ENCODE measurements at regions not wholly inside any gene's neighbourhood (a gene's known extent, or its start where the extent isn't known, plus 50 kb on each side); places are given as distances from the start of the nearest gene placed in this dataset.
A peak's percentile ranks its signal among the peaks of the same experiment; 100 is the strongest.

DNA sequence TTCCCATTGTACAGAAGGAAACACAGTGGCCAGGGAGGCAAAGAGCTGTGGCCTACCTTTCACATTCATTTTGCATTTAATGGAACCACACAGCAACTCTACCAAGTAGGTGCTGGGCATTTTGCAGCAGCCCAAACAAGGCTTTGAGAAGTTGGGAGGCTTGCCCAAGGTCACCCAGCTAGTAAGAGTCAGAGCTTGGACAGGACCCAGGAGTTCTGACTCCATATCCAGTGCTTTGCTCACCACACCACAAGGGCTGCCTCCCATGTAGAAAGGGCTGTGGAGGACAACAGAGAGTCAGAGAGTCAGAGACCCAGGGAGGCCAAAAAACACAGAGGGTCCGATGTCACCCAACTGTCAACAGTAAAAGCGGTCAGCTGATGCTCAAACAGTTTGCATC, 400.2 kb downstream of the BCL11B start:
- no peaks in the 10 kb centered on the region for H3K79me2 ChIP-seq (ENCODE audit: insufficient read depth, low read length)
- H3K4me1 Mint-ChIP-seq (ENCODE audit: low read depth, unreplicated experiment), result no peaks in the 10 kb centered on the region

DNA sequence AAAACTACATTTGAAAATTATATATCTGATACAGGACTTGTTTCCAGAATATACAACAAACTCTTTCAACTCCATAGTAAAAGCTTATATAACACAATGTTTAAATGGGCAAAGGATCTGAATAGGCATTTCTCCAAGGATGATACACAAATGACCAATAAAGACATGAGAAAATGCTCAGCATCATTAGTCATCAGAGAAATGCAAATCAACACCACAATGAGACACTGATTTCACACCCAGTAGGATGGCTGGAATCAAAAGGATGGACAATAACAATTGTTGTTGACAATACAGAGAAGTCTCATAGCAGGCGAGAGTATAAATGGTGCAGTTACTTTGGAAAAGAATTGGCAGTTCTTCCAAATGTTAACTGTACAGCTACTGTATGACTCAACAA, 394.9 kb downstream of the BCL11B start:
- H3K9me3 Mint-ChIP-seq (ENCODE audit: unreplicated experiment), result peaks cover 30% of the 10 kb centered on the region
- peaks cover 16% of the 10 kb centered on the region for H3K27me3 Mint-ChIP-seq (ENCODE audit: low read depth, unreplicated experiment)
- Histone ChIP-seq H3K4me2 (ENCODE audit: low read length) (no peak overlapping the region), H3K27ac (ENCODE audit: low read depth, low read length) (no peak overlapping the region), H3K36me3 (ENCODE audit: insufficient read depth, low read length) (no peaks in the 10 kb centered on the region), H2AFZ (ENCODE audit: low read depth, low read length) (no peak overlapping the region), H3K79me2 (ENCODE audit: insufficient read depth, low read length) (no peaks in the 10 kb centered on the region), H3K9ac (ENCODE audit: low read length) (no peak overlapping the region), H3K27me3 (ENCODE audit: insufficient read depth, low read length) (no peaks in the 10 kb centered on the region), H3K9me3 (ENCODE audit: insufficient read depth, low read depth, low read length) (peaks cover 3% of the 10 kb centered on the region), H3K4me3 (ENCODE audit: insufficient read depth, low read depth, low read length) (no peak overlapping the region), H4K20me1 (ENCODE audit: insufficient read depth, low read length) (no peaks in the 10 kb centered on the region), H3K4me1 (ENCODE audit: insufficient read depth, low read length) (no peaks in the 10 kb centered on the region)
- no peak for TF ChIP-seq EZH2 (IDR thresholded peaks at IDR 0.05; ENCODE audit: insufficient read depth, low read length)
- TF ChIP-seq, protein P1, sequence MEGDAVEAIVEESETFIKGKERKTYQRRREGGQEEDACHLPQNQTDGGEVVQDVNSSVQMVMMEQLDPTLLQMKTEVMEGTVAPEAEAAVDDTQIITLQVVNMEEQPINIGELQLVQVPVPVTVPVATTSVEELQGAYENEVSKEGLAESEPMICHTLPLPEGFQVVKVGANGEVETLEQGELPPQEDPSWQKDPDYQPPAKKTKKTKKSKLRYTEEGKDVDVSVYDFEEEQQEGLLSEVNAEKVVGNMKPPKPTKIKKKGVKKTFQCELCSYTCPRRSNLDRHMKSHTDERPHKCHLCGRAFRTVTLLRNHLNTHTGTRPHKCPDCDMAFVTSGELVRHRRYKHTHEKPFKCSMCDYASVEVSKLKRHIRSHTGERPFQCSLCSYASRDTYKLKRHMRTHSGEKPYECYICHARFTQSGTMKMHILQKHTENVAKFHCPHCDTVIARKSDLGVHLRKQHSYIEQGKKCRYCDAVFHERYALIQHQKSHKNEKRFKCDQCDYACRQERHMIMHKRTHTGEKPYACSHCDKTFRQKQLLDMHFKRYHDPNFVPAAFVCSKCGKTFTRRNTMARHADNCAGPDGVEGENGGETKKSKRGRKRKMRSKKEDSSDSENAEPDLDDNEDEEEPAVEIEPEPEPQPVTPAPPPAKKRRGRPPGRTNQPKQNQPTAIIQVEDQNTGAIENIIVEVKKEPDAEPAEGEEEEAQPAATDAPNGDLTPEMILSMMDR (IDR thresholded peaks at IDR 0.05; ENCODE audit: insufficient read depth, low read depth, low read length), result no peak
- DNase-seq (ENCODE audit: low read depth) (no peak), FAIRE-seq (no peak)
- no peak overlapping the region for H3K27ac Mint-ChIP-seq (ENCODE audit: unreplicated experiment)
- no peaks in the 10 kb centered on the region for H3K4me1 Mint-ChIP-seq (ENCODE audit: low read depth, unreplicated experiment)
- H3K4me3 Mint-ChIP-seq (ENCODE audit: unreplicated experiment), result no peak overlapping the region
- H3K36me3 Mint-ChIP-seq (ENCODE audit: low read depth, unreplicated experiment), result no peaks in the 10 kb centered on the region

More for the DNA sequence above, 400.2 kb downstream of the BCL11B start:
- H3K36me3 ChIP-seq (ENCODE audit: insufficient read depth, low read length), result no peaks in the 10 kb centered on the region
- Mint-ChIP-seq H3K4me3 (ENCODE audit: unreplicated experiment) (no peak overlapping the region), H3K36me3 (ENCODE audit: low read depth, unreplicated experiment) (no peaks in the 10 kb centered on the region), H3K27me3 (ENCODE audit: low read depth, unreplicated experiment) (peaks cover 22% of the 10 kb centered on the region), H3K9me3 (ENCODE audit: unreplicated experiment) (peaks cover 3% of the 10 kb centered on the region), H3K27ac (ENCODE audit: unreplicated experiment) (no peak overlapping the region)
- TF ChIP-seq, protein P1 (IDR thresholded peaks at IDR 0.05; ENCODE audit: insufficient read depth, low read depth, low read length), result no peak
- no peak overlapping the region for H3K27ac ChIP-seq (ENCODE audit: low read depth, low read length)
- no peaks in the 10 kb centered on the region for H3K27me3 ChIP-seq (ENCODE audit: insufficient read depth, low read length)
- H3K4me1 ChIP-seq (ENCODE audit: insufficient read depth, low read length), result no peaks in the 10 kb centered on the region
- no peak overlapping the region for H2AFZ ChIP-seq (ENCODE audit: low read depth, low read length)
- no peak overlapping the region for H3K4me3 ChIP-seq (ENCODE audit: insufficient read depth, low read depth, low read length)
- DNase-seq (ENCODE audit: low read depth) (peak; percentile 45), FAIRE-seq (no peak)
- no peaks in the 10 kb centered on the region for H3K9me3 ChIP-seq (ENCODE audit: insufficient read depth, low read depth, low read length)
- H3K4me2 ChIP-seq (ENCODE audit: low read length), result no peak overlapping the region
- H4K20me1 ChIP-seq (ENCODE audit: insufficient read depth, low read length), result no peaks in the 10 kb centered on the region
- no peak overlapping the region for H3K9ac ChIP-seq (ENCODE audit: low read length)

- H3K27me3 Mint-ChIP-seq (ENCODE audit: low read depth, unreplicated experiment), result peaks cover 7% of the 10 kb centered on the region
- Histone ChIP-seq H3K9ac (ENCODE audit: low read length) (no peak overlapping the region), H3K36me3 (ENCODE audit: insufficient read depth, low read length) (no peaks in the 10 kb centered on the region), H2AFZ (ENCODE audit: low read depth, low read length) (no peak overlapping the region), H3K4me2 (ENCODE audit: low read length) (no peak overlapping the region), H3K79me2 (ENCODE audit: insufficient read depth, low read length) (no peaks in the 10 kb centered on the region), H3K9me3 (ENCODE audit: insufficient read depth, low read depth, low read length) (peaks cover 3% of the 10 kb centered on the region), H3K4me1 (ENCODE audit: insufficient read depth, low read length) (no peaks in the 10 kb centered on the region), H3K27ac (ENCODE audit: low read depth, low read length) (no peak overlapping the region), H4K20me1 (ENCODE audit: insufficient read depth, low read length) (no peaks in the 10 kb centered on the region), H3K4me3 (ENCODE audit: insufficient read depth, low read depth, low read length) (no peak overlapping the region), H3K27me3 (ENCODE audit: insufficient read depth, low read length) (no peaks in the 10 kb centered on the region)
- FAIRE-seq (no peak), DNase-seq (ENCODE audit: low read depth) (no peak)
- H3K27ac Mint-ChIP-seq (ENCODE audit: unreplicated experiment), result no peak overlapping the region
- H3K4me3 Mint-ChIP-seq (ENCODE audit: unreplicated experiment), result no peak overlapping the region
- H3K9me3 Mint-ChIP-seq (ENCODE audit: unreplicated experiment), result peaks cover 27% of the 10 kb centered on the region
- TF ChIP-seq EZH2 (IDR thresholded peaks at IDR 0.05; ENCODE audit: insufficient read depth, low read length), result no peak
- TF ChIP-seq, protein P1 (IDR thresholded peaks at IDR 0.05; ENCODE audit: insufficient read depth, low read depth, low read length), result no peak
- no peaks in the 10 kb centered on the region for H3K36me3 Mint-ChIP-seq (ENCODE audit: low read depth, unreplicated experiment)
- H3K4me1 Mint-ChIP-seq (ENCODE audit: low read depth, unreplicated experiment), result no peaks in the 10 kb centered on the region
These were observed 393.7 kb downstream of the BCL11B start for GRCh38 chr14:98878282-98878681.

Measured in astrocyte (in vitro differentiated cells and primary cell).